Tibial nerve (tissue), 4 donors: ENCODE measurements at regions not wholly inside any gene's neighbourhood (a gene's known extent, or its start where the extent isn't known, plus 50 kb on each side); places are given as distances from the start of the nearest gene placed in this dataset.

Experiments
- DNase-seq, 2 donors: peaks; one replicate each; pipeline ENCODE4 v3.0.0-alpha.2; 2019; ENCODE audit warnings: low spot score in 2 of 2
- H3K27ac ChIP-seq, 4 donors: fragments of 200-600 bp; sonication (generic) in 3 of 4; one replicate each; pipeline ENCODE4 v1.5.1; 2017 to 2019; ENCODE audit warnings: mild to moderate bottlenecking in 1 of 4
- H3K27me3 ChIP-seq, 2 donors: fragments of 200-600 bp; sonication (generic) in 1 of 2; one replicate each; pipeline versions ENCODE4 v1.5.1 to v1.6.0; 2017 to 2019
- H3K36me3 ChIP-seq, 3 donors: fragments of 200-600 bp; sonication (generic); one replicate each; pipeline ENCODE4 v1.5.1; 2018 to 2019
- H3K4me1 ChIP-seq, 4 donors: fragments of 200-600 bp; sonication (generic) in 3 of 4; one replicate each; pipeline ENCODE4 v1.5.1; 2017 to 2019
- H3K4me3 ChIP-seq, 4 donors: fragments of 200-600 bp; sonication (generic) in 3 of 4; one replicate each; pipeline ENCODE4 v1.5.1; 2017 to 2019; ENCODE audit warnings: mild to moderate bottlenecking in 1 of 4, moderate library complexity in 1 of 4
- H3K9me3 ChIP-seq, 4 donors: fragments of 200-600 bp; sonication (generic) in 3 of 4; one replicate each; pipeline ENCODE4 v1.5.1; 2017 to 2019
- EP300 ChIP-seq, 2 donors: sonication (generic); formaldehyde crosslinking; IDR thresholded peaks; one replicate each; pipeline ENCODE4 v1.6.1; 2017; ENCODE audit warnings: antibody characterized with exemption in 2 of 2, mild to moderate bottlenecking in 1 of 2
- POLR2A ChIP-seq, 2 donors: fragments of 450-650 bp; IDR thresholded peaks; one replicate each; pipeline ENCODE4 v1.6.1; 2017; ENCODE audit warnings: antibody characterized with exemption in 2 of 2, mild to moderate bottlenecking in 2 of 2, moderate library complexity in 2 of 2
- WGBS, 2 donors: methylation state at CpG; one replicate each; pipeline ENCODE4 v1.1.5; 2018; 5-methylcytosine and 5-hydroxymethylcytosine counted together
- TF ChIP-seq, protein P1 (sequence below), 5 experiments: fragments of 200-600 bp in 3 of 5; fragments of 450-650 bp in 2 of 5; sonication (generic) in 3 of 5; IDR thresholded peaks; one replicate each; pipeline ENCODE4 v1.5.1; 2016 to 2019; ENCODE audit warnings: antibody characterized with exemption in 5 of 5, mild to moderate bottlenecking in 3 of 5, moderate library complexity in 2 of 5

GRCh38 chr5:117235786-117236185 lies 661.2 kb upstream of the SEMA6A start:
- H3K4me1 ChIP-seq = no peaks in the 10 kb centered on the region
- no peak for DNase-seq
- 86% methylated on average over 5 of the region's 5 CpGs for WGBS, 2 donors
- H3K4me3 ChIP-seq = no peak overlapping the region
- H3K27ac ChIP-seq = no peak overlapping the region
- no peaks in the 10 kb centered on the region for H3K36me3 ChIP-seq
- H3K9me3 ChIP-seq = no peaks in the 10 kb centered on the region
- no peaks in the 10 kb centered on the region for H3K27me3 ChIP-seq
- TF ChIP-seq, protein P1, sequence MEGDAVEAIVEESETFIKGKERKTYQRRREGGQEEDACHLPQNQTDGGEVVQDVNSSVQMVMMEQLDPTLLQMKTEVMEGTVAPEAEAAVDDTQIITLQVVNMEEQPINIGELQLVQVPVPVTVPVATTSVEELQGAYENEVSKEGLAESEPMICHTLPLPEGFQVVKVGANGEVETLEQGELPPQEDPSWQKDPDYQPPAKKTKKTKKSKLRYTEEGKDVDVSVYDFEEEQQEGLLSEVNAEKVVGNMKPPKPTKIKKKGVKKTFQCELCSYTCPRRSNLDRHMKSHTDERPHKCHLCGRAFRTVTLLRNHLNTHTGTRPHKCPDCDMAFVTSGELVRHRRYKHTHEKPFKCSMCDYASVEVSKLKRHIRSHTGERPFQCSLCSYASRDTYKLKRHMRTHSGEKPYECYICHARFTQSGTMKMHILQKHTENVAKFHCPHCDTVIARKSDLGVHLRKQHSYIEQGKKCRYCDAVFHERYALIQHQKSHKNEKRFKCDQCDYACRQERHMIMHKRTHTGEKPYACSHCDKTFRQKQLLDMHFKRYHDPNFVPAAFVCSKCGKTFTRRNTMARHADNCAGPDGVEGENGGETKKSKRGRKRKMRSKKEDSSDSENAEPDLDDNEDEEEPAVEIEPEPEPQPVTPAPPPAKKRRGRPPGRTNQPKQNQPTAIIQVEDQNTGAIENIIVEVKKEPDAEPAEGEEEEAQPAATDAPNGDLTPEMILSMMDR (IDR thresholded peaks at IDR 0.05) = no peak
- no peak for TF ChIP-seq POLR2A (IDR thresholded peaks at IDR 0.05)
- no peak for TF ChIP-seq EP300 (IDR thresholded peaks at IDR 0.05)

GRCh38 chr5:117230375-117230774 lies 655.8 kb upstream of the SEMA6A start:
- TF ChIP-seq EP300 (IDR thresholded peaks at IDR 0.05) (no peak), POLR2A (IDR thresholded peaks at IDR 0.05) (no peak)
- TF ChIP-seq, protein P1 (IDR thresholded peaks at IDR 0.05) = no peak
- H3K27ac ChIP-seq = no peak overlapping the region
- no peaks in the 10 kb centered on the region for H3K27me3 ChIP-seq
- H3K36me3 ChIP-seq = no peaks in the 10 kb centered on the region
- no peak for DNase-seq
- WGBS, 2 donors = 85 to 91% methylated on average over 3 of the region's 3 CpGs
- H3K9me3 ChIP-seq = no peaks in the 10 kb centered on the region
- H3K4me3 ChIP-seq = no peak overlapping the region
- no peaks in the 10 kb centered on the region for H3K4me1 ChIP-seq

DNA sequence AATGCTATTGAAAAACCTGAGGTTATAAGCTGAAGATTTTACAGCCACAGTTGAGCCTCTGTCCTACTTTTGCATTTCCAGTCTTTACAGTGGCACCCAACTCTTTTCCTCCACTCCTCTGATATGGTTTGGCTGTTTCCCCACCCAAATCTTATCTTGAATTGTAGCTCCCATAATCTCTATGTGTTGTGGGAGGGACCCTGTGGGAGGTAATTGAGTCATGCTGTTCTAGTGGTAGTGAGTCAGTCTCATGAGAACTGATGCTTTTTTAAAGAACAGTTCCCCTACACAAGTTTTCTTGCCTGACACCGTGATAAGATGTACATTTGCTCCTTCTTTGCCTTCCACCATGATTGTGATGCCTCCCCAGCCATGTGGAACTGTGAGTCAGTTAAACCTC lies 646.1 kb upstream of the SEMA6A start:
- Histone ChIP-seq H3K4me1 (no peaks in the 10 kb centered on the region), H3K9me3 (no peaks in the 10 kb centered on the region), H3K36me3 (no peaks in the 10 kb centered on the region), H3K27ac (no peak overlapping the region), H3K4me3 (no peak overlapping the region), H3K27me3 (no peaks in the 10 kb centered on the region)
- 0 to 54% methylated on average over 1 of the region's 1 CpG for WGBS, 2 donors
- DNase-seq = no peak
- TF ChIP-seq, protein P1 (IDR thresholded peaks at IDR 0.05) = no peak
- TF ChIP-seq EP300 (IDR thresholded peaks at IDR 0.05) (no peak), POLR2A (IDR thresholded peaks at IDR 0.05) (no peak)

- Histone ChIP-seq H3K36me3 (no peaks in the 10 kb centered on the region), H3K27me3 (no peaks in the 10 kb centered on the region), H3K4me3 (no peak overlapping the region), H3K9me3 (no peaks in the 10 kb centered on the region), H3K4me1 (no peaks in the 10 kb centered on the region), H3K27ac (no peak overlapping the region)
- TF ChIP-seq, protein P1 (IDR thresholded peaks at IDR 0.05) = no peak
- 85 to 91% methylated on average over 2 of the region's 2 CpGs for WGBS, 2 donors
- DNase-seq = no peak
Observed at GRCh38 chr5:117218789-117219188, 644.2 kb upstream of the SEMA6A start.

DNA sequence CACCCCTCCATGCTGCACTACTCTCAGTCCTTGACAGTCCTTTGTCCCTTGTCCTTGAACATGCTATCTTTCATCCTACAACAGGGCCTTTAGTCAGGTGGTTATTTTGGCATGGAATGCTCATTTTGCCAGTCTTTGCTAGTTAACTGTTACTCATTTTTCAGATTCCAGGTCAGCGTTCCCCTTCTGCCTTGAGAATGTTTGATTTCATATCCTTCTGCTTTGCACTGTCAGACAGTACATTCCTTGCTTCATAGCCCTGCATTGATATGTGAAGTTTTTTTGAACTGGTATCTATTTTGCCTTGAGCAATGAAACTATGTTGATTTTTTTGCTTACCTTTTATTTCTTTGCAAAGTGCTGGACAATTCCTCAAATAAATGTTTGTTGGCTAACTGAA lies 638.2 kb upstream of the SEMA6A start:
- Histone ChIP-seq H3K27ac (no peak overlapping the region), H3K4me1 (no peaks in the 10 kb centered on the region), H3K9me3 (no peaks in the 10 kb centered on the region), H3K36me3 (no peaks in the 10 kb centered on the region), H3K27me3 (no peaks in the 10 kb centered on the region), H3K4me3 (no peak overlapping the region)
- WGBS, 2 donors = 62 to 67% methylated on average over 1 of the region's 1 CpG
- TF ChIP-seq, protein P1 (IDR thresholded peaks at IDR 0.05) = no peak
- no peak for TF ChIP-seq EP300 (IDR thresholded peaks at IDR 0.05)
- no peak for TF ChIP-seq POLR2A (IDR thresholded peaks at IDR 0.05)
- no peak for DNase-seq
